ENCODE measurements at regions not wholly inside any gene's neighbourhood (a gene's known extent, or its start where the extent isn't known, plus 50 kb on each side); places are given as distances from the start of the nearest gene placed in this dataset.

- Histone ChIP-seq H3K27ac (no peak overlapping the region), H3K9ac (no peak overlapping the region), H3K36me3 (ENCODE audit: insufficient read depth) (no peaks in the 10 kb centered on the region), H4K20me1 (ENCODE audit: insufficient read depth) (no peaks in the 10 kb centered on the region), H3K27me3 (ENCODE audit: insufficient read depth, low read depth) (no peaks in the 10 kb centered on the region), H3K79me2 (ENCODE audit: insufficient read depth, low read depth) (no peaks in the 10 kb centered on the region), H3K4me1 (ENCODE audit: low read depth, poor library complexity, severe bottlenecking) (no peaks in the 10 kb centered on the region), H3K4me2 (no peak overlapping the region), H3K4me3 (IDR thresholded peaks at IDR 0.05; ENCODE audit: insufficient read depth, low read depth, low read length) (no peak overlapping the region), H2AFZ (ENCODE audit: low read depth) (no peak overlapping the region)
- TF ChIP-seq CTCF (conservative IDR thresholded peaks at IDR 0.05; ENCODE audit: low read depth, low read length) = no peak
Measured at GRCh38 chr6:145247692-145248419, 487.5 kb downstream of the EPM2A start.

GRCh38 chr6:145250436-145250835 lies 484.9 kb downstream of the EPM2A start:
- H3K36me3 ChIP-seq (ENCODE audit: insufficient read depth) = no peaks in the 10 kb centered on the region
- no peaks in the 10 kb centered on the region for H3K4me1 ChIP-seq (ENCODE audit: low read depth, poor library complexity, severe bottlenecking)
- TF ChIP-seq CTCF (conservative IDR thresholded peaks at IDR 0.05; ENCODE audit: low read depth, low read length) = no peak
- H3K9ac ChIP-seq = no peak overlapping the region
- H4K20me1 ChIP-seq (ENCODE audit: insufficient read depth) = no peaks in the 10 kb centered on the region
- H3K79me2 ChIP-seq (ENCODE audit: insufficient read depth, low read depth) = no peaks in the 10 kb centered on the region
- no peak overlapping the region for H2AFZ ChIP-seq (ENCODE audit: low read depth)
- H3K27me3 ChIP-seq (ENCODE audit: insufficient read depth, low read depth) = no peaks in the 10 kb centered on the region
- H3K4me3 ChIP-seq (IDR thresholded peaks at IDR 0.05; ENCODE audit: insufficient read depth, low read depth, low read length) = no peak overlapping the region
- H3K27ac ChIP-seq = no peak overlapping the region
- no peak overlapping the region for H3K4me2 ChIP-seq

GRCh38 chr6:145252737-145253136 lies 482.6 kb downstream of the EPM2A start:
- Histone ChIP-seq H3K9ac (no peak overlapping the region), H3K4me2 (no peak overlapping the region), H3K79me2 (ENCODE audit: insufficient read depth, low read depth) (no peaks in the 10 kb centered on the region), H3K4me1 (ENCODE audit: low read depth, poor library complexity, severe bottlenecking) (no peaks in the 10 kb centered on the region), H3K27ac (no peak overlapping the region), H3K36me3 (ENCODE audit: insufficient read depth) (no peaks in the 10 kb centered on the region), H3K27me3 (ENCODE audit: insufficient read depth, low read depth) (no peaks in the 10 kb centered on the region), H2AFZ (ENCODE audit: low read depth) (no peak overlapping the region), H4K20me1 (ENCODE audit: insufficient read depth) (no peaks in the 10 kb centered on the region), H3K4me3 (IDR thresholded peaks at IDR 0.05; ENCODE audit: insufficient read depth, low read depth, low read length) (no peak overlapping the region)
- TF ChIP-seq CTCF (conservative IDR thresholded peaks at IDR 0.05; ENCODE audit: low read depth, low read length) = no peak

- Histone ChIP-seq H3K4me2 (no peak overlapping the region), H4K20me1 (ENCODE audit: insufficient read depth) (no peaks in the 10 kb centered on the region), H3K36me3 (ENCODE audit: insufficient read depth) (no peaks in the 10 kb centered on the region), H3K27ac (no peak overlapping the region), H2AFZ (ENCODE audit: low read depth) (no peak overlapping the region), H3K27me3 (ENCODE audit: insufficient read depth, low read depth) (no peaks in the 10 kb centered on the region), H3K79me2 (ENCODE audit: insufficient read depth, low read depth) (no peaks in the 10 kb centered on the region), H3K4me3 (IDR thresholded peaks at IDR 0.05; ENCODE audit: insufficient read depth, low read depth, low read length) (no peak overlapping the region), H3K4me1 (ENCODE audit: low read depth, poor library complexity, severe bottlenecking) (no peaks in the 10 kb centered on the region), H3K9ac (no peak overlapping the region)
- no peak for TF ChIP-seq CTCF (conservative IDR thresholded peaks at IDR 0.05; ENCODE audit: low read depth, low read length)
Measured at GRCh38 chr6:145254649-145255401, 480.5 kb downstream of the EPM2A start.

Measured in KMS-11 (cell line).